CD4-positive, alpha-beta T cell (primary cell): ENCODE measurements at regions not wholly inside any gene's neighbourhood (a gene's known extent, or its start where the extent isn't known, plus 50 kb on each side); places are given as distances from the start of the nearest gene placed in this dataset.

Source experiments
- ATAC-seq: fragments of 200-7000 bp; cut with Tn5 transposase; one replicate; pipeline ENCODE4 v1.10.0; 2022; ENCODE audit warnings: mild to moderate bottlenecking; ENCODE audit not compliant: poor library complexity
- CTCF ChIA-PET: fragments of 350-600 bp; sonication (Branson Sonifier 250); formaldehyde crosslinking; loops from one replicate; lab custom pipeline; 2021; ENCODE audit warnings: antibody characterized with exemption, inconsistent platforms; lab: Charles Lee
- POLR2A ChIA-PET: fragments of 350-600 bp; sonication (Branson Sonifier 250); formaldehyde crosslinking; loops from one replicate; lab custom pipeline; 2021; ENCODE audit warnings: antibody characterized with exemption, inconsistent platforms; lab: Charles Lee
- DNase-seq, 14 experiments: peaks; one replicate each; pipeline ENCODE4 v3.0.0-alpha.2; 2013 to 2020; ENCODE audit warnings: mixed read lengths in 2 of 14
- H3K27ac ChIP-seq, 2 donors: one replicate each; pipeline versions ENCODE4 v1.5.1 to v1.7.0; 2013; ENCODE audit warnings: low read length in 2 of 2, low read depth in 1 of 2, mild to moderate bottlenecking in 1 of 2
- H3K27me3 ChIP-seq, 2 experiments: 1 replicate in 1 of 2; 2 replicates in 1 of 2; pipeline versions ENCODE4 v1.6.1 to v1.7.0; 2013; ENCODE audit warnings: low read length in 2 of 2, control low read depth in 1 of 2, mild to moderate bottlenecking in 1 of 2, moderate library complexity in 1 of 2; ENCODE audit not compliant: insufficient read depth in 2 of 2, control insufficient read depth in 1 of 2
- H3K36me3 ChIP-seq: one replicate; pipeline ENCODE4 v1.6.1; 2013; ENCODE audit warnings: low read length, control low read depth; ENCODE audit not compliant: insufficient read depth
- H3K4me1 ChIP-seq: one replicate; pipeline ENCODE4 v1.6.1; 2013; ENCODE audit warnings: low read length, control low read depth; ENCODE audit not compliant: insufficient read depth
- H3K4me3 ChIP-seq: one replicate; pipeline ENCODE4 v1.5.1; 2013; ENCODE audit warnings: mild to moderate bottlenecking, low read length, moderate library complexity
- H3K9me3 ChIP-seq, 2 experiments: 1 replicate in 1 of 2; 2 replicates in 1 of 2; pipeline versions ENCODE4 v1.6.1 to v1.7.0; 2013; ENCODE audit warnings: low read length in 2 of 2, mild to moderate bottlenecking in 2 of 2, control low read depth in 1 of 2, moderate library complexity in 1 of 2; ENCODE audit not compliant: control insufficient read depth in 1 of 2, insufficient read depth in 1 of 2
- H3K27ac Mint-ChIP-seq: one replicate; pipeline ENCODE4 v1.8.0; 2020; ENCODE audit warnings: mixed read lengths
- H3K27me3 Mint-ChIP-seq: one replicate; pipeline ENCODE4 v1.8.0; 2021; ENCODE audit warnings: mixed read lengths
- H3K36me3 Mint-ChIP-seq: one replicate; pipeline ENCODE4 v1.8.0; 2021; ENCODE audit warnings: low read depth, mixed read lengths
- H3K4me1 Mint-ChIP-seq: one replicate; pipeline ENCODE4 v1.8.0; 2021; ENCODE audit warnings: low read depth, mixed read lengths
- H3K4me3 Mint-ChIP-seq: one replicate; pipeline ENCODE4 v1.8.0; 2020; ENCODE audit warnings: mild to moderate bottlenecking, mixed read lengths
- H3K9me3 Mint-ChIP-seq: one replicate; pipeline ENCODE4 v1.8.0; 2020; ENCODE audit warnings: mixed read lengths
- intact Hi-C, 2 experiments: fragments of 100-400 bp; cut with DNase I in 1 of 2; cut with micrococcal nuclease in 1 of 2; formaldehyde crosslinking; loops; one replicate each; pipeline versions ENCODE4 v1.15.1 to v1.9.0; 2023 to 2025; cut with DNase I, micrococcal nuclease
- TF ChIP-seq, protein P1 (sequence below): fragments of 200-600 bp; IDR thresholded peaks from one replicate; pipeline ENCODE4 v1.8.0; 2022; ENCODE audit warnings: antibody characterized with exemption, mild to moderate bottlenecking

DNA sequence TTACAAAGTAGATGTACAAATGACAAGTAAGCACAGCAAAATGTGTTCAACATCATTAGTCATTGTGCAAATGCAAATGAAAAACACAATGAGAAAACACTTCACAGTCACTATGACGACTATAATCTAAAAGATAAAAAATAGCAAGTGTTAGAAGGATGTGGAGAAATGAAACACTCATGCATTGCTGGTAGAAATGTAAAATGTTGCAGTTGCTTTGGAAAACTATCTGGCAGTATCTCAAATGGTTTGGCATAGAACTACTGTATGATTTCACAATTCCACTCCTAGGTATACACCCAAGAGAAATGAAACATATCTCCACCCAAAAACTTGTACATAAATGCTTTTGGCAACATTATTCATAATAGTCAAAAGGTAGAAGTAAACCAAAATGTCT, 459.7 kb upstream of the TRAM1L1 start:
- CTCF ChIA-PET: no interaction called here
- no peak overlapping the region for H3K27ac ChIP-seq
- no peak for ATAC-seq
- no peaks in the 10 kb centered on the region for H3K4me1 ChIP-seq
- Mint-ChIP-seq H3K27ac (no peak overlapping the region), H3K9me3 (no peaks in the 10 kb centered on the region), H3K36me3 (no peaks in the 10 kb centered on the region), H3K4me3 (no peak overlapping the region), H3K4me1 (no peaks in the 10 kb centered on the region), H3K27me3 (no peaks in the 10 kb centered on the region)
- H3K36me3 ChIP-seq: no peaks in the 10 kb centered on the region
- H3K27me3 ChIP-seq: no peaks in the 10 kb centered on the region
- POLR2A ChIA-PET: no interaction called here
- intact Hi-C loops: no loop called here
- H3K4me3 ChIP-seq: no peak overlapping the region
- TF ChIP-seq, protein P1, sequence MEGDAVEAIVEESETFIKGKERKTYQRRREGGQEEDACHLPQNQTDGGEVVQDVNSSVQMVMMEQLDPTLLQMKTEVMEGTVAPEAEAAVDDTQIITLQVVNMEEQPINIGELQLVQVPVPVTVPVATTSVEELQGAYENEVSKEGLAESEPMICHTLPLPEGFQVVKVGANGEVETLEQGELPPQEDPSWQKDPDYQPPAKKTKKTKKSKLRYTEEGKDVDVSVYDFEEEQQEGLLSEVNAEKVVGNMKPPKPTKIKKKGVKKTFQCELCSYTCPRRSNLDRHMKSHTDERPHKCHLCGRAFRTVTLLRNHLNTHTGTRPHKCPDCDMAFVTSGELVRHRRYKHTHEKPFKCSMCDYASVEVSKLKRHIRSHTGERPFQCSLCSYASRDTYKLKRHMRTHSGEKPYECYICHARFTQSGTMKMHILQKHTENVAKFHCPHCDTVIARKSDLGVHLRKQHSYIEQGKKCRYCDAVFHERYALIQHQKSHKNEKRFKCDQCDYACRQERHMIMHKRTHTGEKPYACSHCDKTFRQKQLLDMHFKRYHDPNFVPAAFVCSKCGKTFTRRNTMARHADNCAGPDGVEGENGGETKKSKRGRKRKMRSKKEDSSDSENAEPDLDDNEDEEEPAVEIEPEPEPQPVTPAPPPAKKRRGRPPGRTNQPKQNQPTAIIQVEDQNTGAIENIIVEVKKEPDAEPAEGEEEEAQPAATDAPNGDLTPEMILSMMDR: no peak
- no peak for DNase-seq
- no peaks in the 10 kb centered on the region for H3K9me3 ChIP-seq

DNA sequence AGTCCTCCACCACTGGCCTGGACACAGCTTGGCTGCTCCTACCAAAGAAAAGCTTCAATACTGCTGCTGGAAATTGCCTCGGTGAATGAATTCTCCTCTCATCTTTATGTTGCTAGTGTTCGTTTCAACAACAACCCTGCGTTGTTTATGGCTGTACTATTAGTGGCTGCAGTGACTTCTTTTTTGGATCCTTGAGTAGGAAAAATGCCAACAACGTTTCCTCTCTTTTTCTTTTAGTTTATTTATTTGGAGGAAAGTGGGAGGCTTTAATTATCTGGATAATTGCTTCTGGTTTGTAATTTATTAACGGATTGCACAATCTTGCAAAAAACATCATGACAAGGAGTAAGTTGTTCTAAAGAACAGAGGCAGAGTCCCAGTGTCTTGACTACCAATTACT, 464.1 kb upstream of the TRAM1L1 start:
- no peaks in the 10 kb centered on the region for H3K4me1 Mint-ChIP-seq
- ATAC-seq (no peak), DNase-seq (no peak)
- H3K9me3 Mint-ChIP-seq: no peaks in the 10 kb centered on the region
- no peaks in the 10 kb centered on the region for H3K27me3 ChIP-seq
- H3K27ac Mint-ChIP-seq: no peak overlapping the region
- intact Hi-C loops: no loop called here
- H3K4me1 ChIP-seq: no peaks in the 10 kb centered on the region
- H3K36me3 Mint-ChIP-seq: no peaks in the 10 kb centered on the region
- ChIA-PET CTCF (no interaction called here), POLR2A (no interaction called here)
- TF ChIP-seq, protein P1: no peak
- no peaks in the 10 kb centered on the region for H3K9me3 ChIP-seq
- no peak overlapping the region for H3K27ac ChIP-seq
- no peak overlapping the region for H3K4me3 Mint-ChIP-seq
- H3K4me3 ChIP-seq: no peak overlapping the region
- no peaks in the 10 kb centered on the region for H3K27me3 Mint-ChIP-seq
- H3K36me3 ChIP-seq: no peaks in the 10 kb centered on the region

DNA sequence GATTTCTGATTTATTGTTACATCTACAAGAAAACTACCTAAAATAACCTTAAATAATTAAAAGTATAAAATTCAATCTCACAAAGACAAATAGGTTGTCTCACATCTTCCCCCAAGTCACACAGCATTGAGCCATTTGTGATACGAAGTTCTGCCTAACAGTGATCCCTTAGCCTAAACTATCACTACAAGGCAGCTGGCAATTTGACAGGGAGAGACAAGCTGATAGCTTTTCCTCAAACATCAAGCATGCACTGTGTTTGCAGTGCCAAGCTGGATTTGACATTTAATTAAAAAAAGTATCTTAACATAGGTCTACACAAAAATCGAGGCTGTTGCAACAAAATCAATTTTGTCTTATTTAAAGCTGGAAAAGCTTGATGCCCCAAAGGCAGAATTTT, 464.7 kb upstream of the TRAM1L1 start:
- Histone ChIP-seq H3K4me3 (no peak overlapping the region), H3K27ac (no peak overlapping the region), H3K36me3 (no peaks in the 10 kb centered on the region), H3K4me1 (no peaks in the 10 kb centered on the region), H3K9me3 (no peaks in the 10 kb centered on the region), H3K27me3 (no peaks in the 10 kb centered on the region)
- Mint-ChIP-seq H3K4me1 (no peaks in the 10 kb centered on the region), H3K9me3 (no peaks in the 10 kb centered on the region), H3K36me3 (no peaks in the 10 kb centered on the region), H3K4me3 (no peak overlapping the region), H3K27me3 (no peaks in the 10 kb centered on the region), H3K27ac (no peak overlapping the region)
- POLR2A ChIA-PET: no interaction called here
- ATAC-seq: no peak
- no peak for DNase-seq
- intact Hi-C loops: no loop called here
- CTCF ChIA-PET: no interaction called here
- TF ChIP-seq, protein P1: no peak
